Skin of body (tissue), 1 donor: ENCODE measurements at regions not wholly inside any gene's neighbourhood (a gene's known extent, or its start where the extent isn't known, plus 50 kb on each side); places are given as distances from the start of the nearest gene placed in this dataset.

Source experiments
- DNase-seq: peaks from one replicate; lab custom pipeline; 2025; lab: John Stamatoyannopoulos, UW

- peak; percentile 71 for DNase-seq
Measured at GRCh38 chr13:59103004-59103768, 1060.5 kb downstream of the DIAPH3 start.

- DNase-seq, result no peak
Measured at GRCh38 chr13:59111751-59112171, 1052.0 kb downstream of the DIAPH3 start.

GRCh38 chr13:59112221-59112718, 1051.5 kb downstream of the DIAPH3 start:
- DNase-seq, result peak; percentile 2

- DNase-seq, result no peak
Measured at GRCh38 chr13:59119475-59119874, 1044.3 kb downstream of the DIAPH3 start.

- DNase-seq, result no peak
Measured at GRCh38 chr13:59120297-59120843, 1043.4 kb downstream of the DIAPH3 start.

GRCh38 chr13:59121507-59121906, 1042.2 kb downstream of the DIAPH3 start:
- no peak for DNase-seq

- DNase-seq, result no peak
Measured at GRCh38 chr13:59126474-59126873, 1037.3 kb downstream of the DIAPH3 start.

GRCh38 chr13:59133903-59134302, 1029.8 kb downstream of the DIAPH3 start:
- DNase-seq, result no peak

GRCh38 chr13:59144700-59145099, 1019.0 kb downstream of the DIAPH3 start:
- no peak for DNase-seq

- no peak for DNase-seq
Measured at GRCh38 chr13:59145381-59145780, 1018.3 kb downstream of the DIAPH3 start.

- DNase-seq, result no peak
Measured at GRCh38 chr13:59157181-59157580, 1006.5 kb downstream of the DIAPH3 start.

- no peak for DNase-seq
Measured at GRCh38 chr13:59166174-59166573, 997.6 kb downstream of the DIAPH3 start.

- no peak for DNase-seq
Measured at GRCh38 chr13:59172076-59172475, 991.7 kb downstream of the DIAPH3 start.

GRCh38 chr13:59176775-59177174, 987.0 kb downstream of the DIAPH3 start:
- DNase-seq, result no peak

- DNase-seq, result no peak
Measured at GRCh38 chr13:59178344-59178743, 985.4 kb downstream of the DIAPH3 start.

- DNase-seq, result no peak
Measured at GRCh38 chr13:59182241-59182640, 981.5 kb downstream of the DIAPH3 start.

GRCh38 chr13:59197397-59197796, 966.3 kb downstream of the DIAPH3 start:
- no peak for DNase-seq

- no peak for DNase-seq
Measured at GRCh38 chr13:59201841-59202240, 961.9 kb downstream of the DIAPH3 start.

- no peak for DNase-seq
Measured at GRCh38 chr13:59203855-59204254, 959.9 kb downstream of the DIAPH3 start.

- no peak for DNase-seq
Measured at GRCh38 chr13:59205501-59205900, 958.2 kb downstream of the DIAPH3 start.

- DNase-seq, result no peak
Measured at GRCh38 chr13:59208405-59209195, 955.1 kb downstream of the DIAPH3 start.

GRCh38 chr13:59210543-59210942, 953.2 kb downstream of the DIAPH3 start:
- DNase-seq, result peak; percentile 24
